GM04504 (cell line): ENCODE measurements at regions not wholly inside any gene's neighbourhood (a gene's known extent, or its start where the extent isn't known, plus 50 kb on each side); places are given as distances from the start of the nearest gene placed in this dataset.
"Not testable (repeated sequence)": the region's sequence is repeated elsewhere in the genome, so short reads cannot be mapped to it uniquely, and the experiment has no call there.

Experiments used
- DNase-seq: peaks from one replicate; pipeline ENCODE4 v3.0.0-alpha.2; 2012; ENCODE audit warnings: low read depth

- not testable (repeated sequence) for DNase-seq
Observed at GRCh38 chr4:135447598-135447997, 1246.0 kb upstream of the PABPC4L start.

- DNase-seq, result no peak
Observed at GRCh38 chr4:135434936-135435335, 1233.3 kb upstream of the PABPC4L start.

GRCh38 chr4:135429528-135429927 lies 1227.9 kb upstream of the PABPC4L start:
- no peak for DNase-seq

DNA sequence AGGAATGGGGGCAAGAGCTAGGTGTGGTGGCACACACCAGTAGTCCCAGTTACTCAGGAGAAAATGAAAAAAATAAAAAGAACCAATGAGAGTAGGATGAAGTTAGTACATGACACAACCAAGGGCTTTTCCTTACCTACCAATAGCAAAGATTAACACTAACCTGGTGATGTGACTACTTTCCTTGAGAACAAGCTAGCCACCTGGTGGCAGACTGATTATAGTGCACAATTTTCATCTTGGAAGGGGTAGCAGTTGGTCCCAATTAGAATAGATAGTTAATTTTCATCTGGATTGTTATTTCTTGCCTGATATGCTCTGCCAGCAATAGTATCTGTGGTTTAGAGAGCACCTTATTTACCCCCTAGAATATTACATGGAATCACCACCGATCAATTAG lies 1216.8 kb upstream of the PABPC4L start:
- DNase-seq, result no peak

DNA sequence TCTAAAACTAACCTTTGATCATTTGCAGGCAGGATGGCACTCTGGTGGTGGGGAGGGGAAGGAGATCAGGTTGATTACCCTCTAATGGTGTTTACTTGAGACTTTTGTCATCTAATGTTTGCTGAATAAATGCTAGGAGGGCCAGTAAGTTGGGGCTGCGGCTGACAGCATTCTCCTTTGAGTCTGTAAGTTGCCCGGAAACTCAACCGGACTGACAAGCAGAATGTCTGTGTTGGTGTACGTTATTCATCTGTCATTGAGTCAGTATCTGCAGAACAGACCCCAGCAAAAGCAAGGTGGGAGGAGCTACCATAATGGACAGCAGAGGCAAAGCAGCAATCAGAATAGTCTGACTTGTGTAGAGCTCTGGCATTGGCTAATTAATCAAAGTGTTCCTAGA lies 1210.6 kb upstream of the PABPC4L start:
- no peak for DNase-seq

DNA sequence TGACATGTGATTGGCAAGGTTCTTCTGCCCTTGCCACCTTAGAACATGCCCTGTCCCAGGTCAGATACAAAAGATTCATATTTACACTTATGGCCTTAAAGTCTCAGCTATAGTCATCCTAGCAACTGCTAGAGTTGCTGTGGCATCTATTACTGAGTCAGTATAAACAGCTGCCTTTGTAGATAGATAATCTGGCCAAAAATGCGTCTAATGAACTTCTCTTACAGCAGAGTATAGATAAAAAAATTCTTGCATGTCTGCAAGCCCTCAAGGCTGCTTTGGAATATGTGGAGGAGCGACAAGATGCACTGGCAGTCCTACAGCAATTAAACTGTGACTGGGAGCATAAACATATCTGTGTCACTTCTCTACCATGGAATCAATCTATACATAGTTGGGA lies 1209.7 kb upstream of the PABPC4L start:
- DNase-seq, result no peak

GRCh38 chr4:135409261-135409660 lies 1207.7 kb upstream of the PABPC4L start:
- DNase-seq, result not testable (repeated sequence)

DNA sequence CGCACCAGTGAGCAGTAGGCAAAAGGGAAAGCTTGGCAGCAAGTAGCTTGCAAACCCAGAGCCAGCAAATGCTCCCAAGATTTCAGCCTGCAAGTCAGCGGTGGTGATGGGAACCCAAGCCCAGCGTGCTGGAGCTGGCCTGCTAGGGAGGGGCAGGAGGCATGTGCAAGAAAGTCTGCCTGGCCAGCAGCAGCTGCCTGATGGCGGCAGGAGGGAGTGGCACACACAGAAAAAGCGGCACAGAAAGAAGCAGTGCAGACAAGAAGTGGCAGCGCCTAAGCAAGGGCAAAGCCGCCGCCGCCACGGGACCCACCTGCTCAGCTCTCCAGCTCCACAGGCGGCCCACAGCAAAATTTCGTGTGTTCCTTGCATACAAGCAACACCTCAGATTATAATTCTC lies 1206.5 kb upstream of the PABPC4L start:
- no peak for DNase-seq

- DNase-seq, result not testable (repeated sequence)
Observed at GRCh38 chr4:135406597-135406996, 1205.0 kb upstream of the PABPC4L start.

GRCh38 chr4:135385830-135386581 lies 1184.4 kb upstream of the PABPC4L start:
- DNase-seq, result no peak

GRCh38 chr4:135383356-135384288 lies 1182.0 kb upstream of the PABPC4L start:
- no peak for DNase-seq

DNA sequence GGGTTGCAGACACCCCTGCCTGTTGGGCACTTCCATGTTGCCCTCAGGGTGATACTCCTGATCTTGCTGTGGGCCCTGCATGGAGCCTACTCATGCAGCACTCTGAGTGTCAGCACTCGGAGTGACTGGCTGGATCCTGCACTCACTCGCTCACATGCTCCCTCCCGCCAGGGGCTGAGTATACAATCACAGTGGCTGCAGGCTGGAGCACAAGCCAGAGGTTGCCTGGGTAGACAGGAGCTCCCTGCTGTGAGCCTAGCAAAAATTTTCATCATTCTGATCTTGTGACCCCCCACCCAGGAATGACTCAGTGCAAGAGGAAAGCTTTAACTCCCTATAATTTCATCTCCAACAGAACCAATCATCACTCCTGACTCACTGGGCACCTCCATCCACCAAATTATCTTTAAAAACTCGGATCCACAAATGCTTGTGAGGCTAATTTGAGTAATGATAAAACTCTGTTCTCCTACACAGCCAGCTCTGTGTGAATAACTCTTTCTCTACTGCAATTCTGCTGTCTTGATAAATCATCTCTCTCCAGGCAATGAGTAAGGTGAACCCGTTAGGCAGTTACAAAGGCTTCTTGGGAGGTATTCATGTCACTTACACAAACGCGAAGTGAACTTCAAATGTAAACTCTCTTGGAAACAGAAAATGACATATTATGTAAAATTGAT lies 1180.8 kb upstream of the PABPC4L start:
- no peak for DNase-seq

- no peak for DNase-seq
Observed at GRCh38 chr4:135372131-135372530, 1170.5 kb upstream of the PABPC4L start.

DNA sequence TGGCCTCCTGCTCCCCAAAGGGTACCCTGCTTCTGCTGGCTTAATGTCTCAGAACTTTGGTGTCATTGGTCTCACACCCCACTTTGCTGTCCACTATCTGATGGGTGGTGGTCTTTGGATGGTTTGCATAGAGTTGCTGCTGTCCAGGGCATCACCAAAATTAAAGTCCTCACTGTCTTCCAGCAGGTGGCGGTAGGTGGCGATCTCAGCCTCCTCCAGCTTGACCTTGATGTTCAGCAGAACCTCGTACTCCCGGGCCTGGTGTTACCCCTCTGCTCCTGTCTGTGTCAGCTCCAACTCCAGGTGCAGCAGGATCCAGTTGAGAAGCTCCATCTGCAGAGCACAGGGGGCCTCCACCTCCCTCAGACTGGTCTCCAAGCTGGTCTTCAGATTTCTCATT lies 1169.5 kb upstream of the PABPC4L start:
- DNase-seq, result no peak

DNA sequence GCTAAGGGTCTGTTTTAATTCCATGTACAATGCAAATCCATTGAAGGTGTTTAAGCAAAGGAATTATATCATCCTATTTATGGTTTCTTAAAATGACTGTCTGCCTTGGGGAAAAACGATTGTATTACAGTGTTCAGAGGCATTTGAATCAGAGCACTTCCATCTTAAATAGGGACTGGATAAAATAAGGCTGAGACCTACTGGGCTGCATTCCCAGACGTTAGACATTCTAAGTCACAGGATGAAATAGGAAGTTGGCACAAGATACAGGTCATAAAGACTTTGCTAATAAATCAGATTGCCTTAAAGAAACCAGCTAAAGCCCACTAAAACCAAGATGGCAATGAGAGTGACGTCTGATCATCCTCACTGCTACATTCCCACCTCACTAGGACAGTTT lies 1167.2 kb upstream of the PABPC4L start:
- DNase-seq, result no peak

GRCh38 chr4:135365065-135365464 lies 1163.5 kb upstream of the PABPC4L start:
- DNase-seq, result no peak

- no peak for DNase-seq
Observed at GRCh38 chr4:135359128-135359527, 1157.5 kb upstream of the PABPC4L start.

- DNase-seq, result no peak
Observed at GRCh38 chr4:135357091-135357490, 1155.5 kb upstream of the PABPC4L start.

- DNase-seq, result no peak
Observed at GRCh38 chr4:135354876-135355275, 1153.3 kb upstream of the PABPC4L start.

- DNase-seq, result no peak
Observed at GRCh38 chr4:135353008-135353407, 1151.4 kb upstream of the PABPC4L start.

DNA sequence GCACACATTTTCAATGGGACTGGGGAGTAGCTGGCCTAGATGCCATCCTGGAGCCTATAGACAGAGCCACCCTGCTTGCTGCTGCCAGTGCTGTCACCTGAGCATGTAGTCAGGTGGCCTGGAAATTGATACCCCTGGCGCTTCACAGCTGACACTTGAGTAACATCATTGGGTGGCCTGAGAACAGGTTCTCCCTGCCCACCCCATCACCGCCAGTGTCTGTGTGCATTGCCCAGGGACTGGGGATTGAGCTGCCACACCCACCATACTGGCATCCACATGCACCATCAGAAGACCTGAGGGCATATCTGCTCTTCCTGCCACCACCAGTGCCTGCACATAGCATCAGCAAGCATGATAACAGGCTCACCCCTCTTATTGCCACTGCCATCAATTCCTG lies 1142.9 kb upstream of the PABPC4L start:
- no peak for DNase-seq

GRCh38 chr4:135338181-135338580 lies 1136.6 kb upstream of the PABPC4L start:
- no peak for DNase-seq

DNA sequence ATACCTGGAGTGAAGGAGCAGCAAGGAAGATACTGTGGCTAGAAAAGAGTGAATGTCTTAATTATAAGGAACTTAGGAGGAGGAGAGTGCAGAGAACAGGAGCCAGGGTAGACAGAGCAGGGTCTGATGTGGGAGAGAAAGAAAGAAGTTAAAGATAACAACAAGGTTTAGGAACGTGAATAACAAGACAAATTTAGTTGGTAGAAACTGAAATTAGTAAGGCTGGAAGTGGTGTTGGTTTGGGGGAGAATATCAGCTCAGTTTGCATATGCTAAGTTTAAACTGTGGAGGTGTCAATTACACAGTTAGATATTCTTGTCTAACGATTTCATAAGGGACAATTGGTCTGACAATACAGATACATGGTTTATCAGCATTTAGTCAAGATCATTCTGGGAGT lies 1123.7 kb upstream of the PABPC4L start:
- no peak for DNase-seq
